C1 segment of cervical spinal cord (tissue), 14 donors: ENCODE measurements at regions not wholly inside any gene's neighbourhood (a gene's known extent, or its start where the extent isn't known, plus 50 kb on each side); places are given as distances from the start of the nearest gene placed in this dataset.

Source experiments
- DNase-seq, 14 donors: peaks; one replicate each; lab custom pipeline; 2025; lab: John Stamatoyannopoulos, UW

- no peak for DNase-seq
Observed at GRCh38 chr4:61094854-61095598, 105.1 kb upstream of the ADGRL3 start.

GRCh38 chr4:61128682-61129081 lies 71.4 kb upstream of the ADGRL3 start:
- DNase-seq: no peak

- DNase-seq: no peak
Observed at GRCh38 chr4:61129971-61130370, 70.2 kb upstream of the ADGRL3 start.

GRCh38 chr4:61143461-61143860 lies 56.7 kb upstream of the ADGRL3 start:
- no peak for DNase-seq

- DNase-seq: no peak
Observed at GRCh38 chr4:61149278-61149677, 50.8 kb upstream of the ADGRL3 start.
